ENCODE measurements at regions not wholly inside any gene's neighbourhood (a gene's known extent, or its start where the extent isn't known, plus 50 kb on each side); places are given as distances from the start of the nearest gene placed in this dataset.

DNA sequence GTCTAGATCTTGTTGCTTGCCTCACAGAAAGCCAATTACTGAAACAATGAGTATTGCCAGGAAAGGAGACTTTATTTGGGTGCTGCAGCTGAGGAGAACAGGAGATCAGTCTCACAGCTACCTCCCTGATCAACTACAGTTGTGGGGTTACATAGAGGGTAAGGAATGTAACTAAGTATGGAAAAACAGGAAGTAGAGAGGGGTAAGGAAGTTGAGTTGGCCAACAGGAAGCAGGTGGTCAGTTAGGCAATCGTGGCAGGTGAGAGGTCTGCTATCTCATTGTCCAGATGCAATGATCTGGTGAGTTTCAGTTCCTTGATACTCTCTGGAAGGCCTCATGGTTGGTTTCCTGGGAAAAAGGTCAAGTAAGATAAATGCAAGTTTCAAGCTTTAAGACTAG, 333.1 kb upstream of the GOT2 start:
- Mint-ChIP-seq H3K27me3 (ENCODE audit: low read depth) (no peaks in the 10 kb centered on the region), H3K36me3 (peaks cover 2% of the 10 kb centered on the region), H3K27ac (no peak overlapping the region), H3K4me1 (no peaks in the 10 kb centered on the region), H3K9me3 (peaks cover 21% of the 10 kb centered on the region), H3K4me3 (no peak overlapping the region)
- TF ChIP-seq, protein P1, sequence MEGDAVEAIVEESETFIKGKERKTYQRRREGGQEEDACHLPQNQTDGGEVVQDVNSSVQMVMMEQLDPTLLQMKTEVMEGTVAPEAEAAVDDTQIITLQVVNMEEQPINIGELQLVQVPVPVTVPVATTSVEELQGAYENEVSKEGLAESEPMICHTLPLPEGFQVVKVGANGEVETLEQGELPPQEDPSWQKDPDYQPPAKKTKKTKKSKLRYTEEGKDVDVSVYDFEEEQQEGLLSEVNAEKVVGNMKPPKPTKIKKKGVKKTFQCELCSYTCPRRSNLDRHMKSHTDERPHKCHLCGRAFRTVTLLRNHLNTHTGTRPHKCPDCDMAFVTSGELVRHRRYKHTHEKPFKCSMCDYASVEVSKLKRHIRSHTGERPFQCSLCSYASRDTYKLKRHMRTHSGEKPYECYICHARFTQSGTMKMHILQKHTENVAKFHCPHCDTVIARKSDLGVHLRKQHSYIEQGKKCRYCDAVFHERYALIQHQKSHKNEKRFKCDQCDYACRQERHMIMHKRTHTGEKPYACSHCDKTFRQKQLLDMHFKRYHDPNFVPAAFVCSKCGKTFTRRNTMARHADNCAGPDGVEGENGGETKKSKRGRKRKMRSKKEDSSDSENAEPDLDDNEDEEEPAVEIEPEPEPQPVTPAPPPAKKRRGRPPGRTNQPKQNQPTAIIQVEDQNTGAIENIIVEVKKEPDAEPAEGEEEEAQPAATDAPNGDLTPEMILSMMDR (IDR thresholded peaks at IDR 0.05; ENCODE audit: unreplicated experiment) = no peak
- no peak for DNase-seq (ENCODE audit: low spot score in 2 of 2, unreplicated experiment in 2 of 2)

DNA sequence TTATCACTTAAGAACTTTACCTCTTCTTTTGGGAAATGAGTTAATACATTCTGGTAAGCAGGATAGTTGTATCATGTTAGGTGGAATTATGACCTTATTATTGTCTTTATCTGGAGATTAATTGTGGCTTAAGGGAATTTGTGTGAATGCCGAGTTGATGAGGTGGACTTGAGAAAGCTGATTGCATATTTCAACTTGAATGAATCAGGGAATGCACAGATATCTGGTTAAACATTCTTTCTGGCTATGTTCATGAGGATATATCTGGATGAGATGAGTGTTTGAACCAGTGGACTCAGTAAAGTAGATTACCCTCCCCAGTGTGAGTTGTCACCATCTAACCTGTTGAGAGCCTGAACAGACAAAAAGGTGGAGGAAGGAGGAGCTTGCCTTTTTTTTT, 326.1 kb upstream of the GOT2 start:
- TF ChIP-seq, protein P1 (IDR thresholded peaks at IDR 0.05; ENCODE audit: unreplicated experiment) = no peak
- Mint-ChIP-seq H3K9me3 (peaks cover 6% of the 10 kb centered on the region), H3K36me3 (no peaks in the 10 kb centered on the region), H3K27me3 (ENCODE audit: low read depth) (no peaks in the 10 kb centered on the region), H3K27ac (no peak overlapping the region), H3K4me1 (no peaks in the 10 kb centered on the region), H3K4me3 (no peak overlapping the region)
- DNase-seq (ENCODE audit: low spot score in 2 of 2, unreplicated experiment in 2 of 2) = no peak

GRCh38 chr16:59058250-59058649, 324.1 kb upstream of the GOT2 start:
- no peak for DNase-seq (ENCODE audit: low spot score in 2 of 2, unreplicated experiment in 2 of 2)
- no peaks in the 10 kb centered on the region for H3K27me3 Mint-ChIP-seq (ENCODE audit: low read depth)
- H3K4me1 Mint-ChIP-seq = no peaks in the 10 kb centered on the region
- H3K27ac Mint-ChIP-seq = no peak overlapping the region
- peaks cover 6% of the 10 kb centered on the region for H3K9me3 Mint-ChIP-seq
- no peak overlapping the region for H3K4me3 Mint-ChIP-seq
- no peaks in the 10 kb centered on the region for H3K36me3 Mint-ChIP-seq
- TF ChIP-seq, protein P1 (IDR thresholded peaks at IDR 0.05; ENCODE audit: unreplicated experiment) = no peak

GRCh38 chr16:59053911-59054310, 319.8 kb upstream of the GOT2 start:
- peaks cover 6% of the 10 kb centered on the region for H3K9me3 Mint-ChIP-seq
- H3K4me1 Mint-ChIP-seq = no peaks in the 10 kb centered on the region
- DNase-seq (ENCODE audit: low spot score in 2 of 2, unreplicated experiment in 2 of 2) = no peak
- TF ChIP-seq, protein P1 (IDR thresholded peaks at IDR 0.05; ENCODE audit: unreplicated experiment) = no peak
- H3K4me3 Mint-ChIP-seq = no peak overlapping the region
- H3K27me3 Mint-ChIP-seq (ENCODE audit: low read depth) = peaks cover 2% of the 10 kb centered on the region
- no peaks in the 10 kb centered on the region for H3K36me3 Mint-ChIP-seq
- H3K27ac Mint-ChIP-seq = no peak overlapping the region

- TF ChIP-seq, protein P1 (IDR thresholded peaks at IDR 0.05; ENCODE audit: unreplicated experiment) = no peak
- peaks cover 2% of the 10 kb centered on the region for H3K27me3 Mint-ChIP-seq (ENCODE audit: low read depth)
These were observed 318.1 kb upstream of the GOT2 start for GRCh38 chr16:59052231-59052630.

DNA sequence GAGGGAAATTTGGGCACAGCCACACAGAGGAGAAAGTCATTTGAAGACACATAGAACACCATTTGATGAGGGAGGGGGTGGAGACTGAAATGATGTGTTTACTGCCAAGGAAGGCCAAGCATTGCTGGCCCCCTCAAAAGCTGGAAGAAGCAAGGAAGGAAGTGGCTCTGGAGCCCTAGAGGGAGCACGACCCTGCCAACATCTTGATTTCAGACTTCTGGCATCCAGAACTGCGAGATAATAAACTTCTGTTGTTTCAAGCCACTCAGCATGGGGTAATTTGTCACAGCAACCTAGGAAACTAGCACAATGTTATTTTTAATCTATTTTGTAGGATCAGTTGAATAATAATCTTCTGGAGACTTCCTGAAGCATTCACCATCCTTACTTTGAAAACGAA, 314.8 kb upstream of the GOT2 start:
- Mint-ChIP-seq H3K4me3 (no peak overlapping the region), H3K27ac (no peak overlapping the region), H3K27me3 (ENCODE audit: low read depth) (peaks cover 2% of the 10 kb centered on the region), H3K9me3 (no peaks in the 10 kb centered on the region), H3K4me1 (no peaks in the 10 kb centered on the region), H3K36me3 (no peaks in the 10 kb centered on the region)
- TF ChIP-seq, protein P1 (IDR thresholded peaks at IDR 0.05; ENCODE audit: unreplicated experiment) = no peak
- DNase-seq (ENCODE audit: low spot score in 2 of 2, unreplicated experiment in 2 of 2) = no peak

More at GRCh38 chr16:59052231-59052630, 318.1 kb upstream of the GOT2 start:
- Mint-ChIP-seq H3K36me3 (no peaks in the 10 kb centered on the region), H3K27ac (no peak overlapping the region), H3K4me3 (no peak overlapping the region), H3K9me3 (no peaks in the 10 kb centered on the region), H3K4me1 (no peaks in the 10 kb centered on the region)
- no peak for DNase-seq (ENCODE audit: low spot score in 2 of 2, unreplicated experiment in 2 of 2)
